GM18498 (cell line): ENCODE measurements at regions not wholly inside any gene's neighbourhood (a gene's known extent, or its start where the extent isn't known, plus 50 kb on each side); places are given as distances from the start of the nearest gene placed in this dataset.
"Not testable (repeated sequence)": the region's sequence is repeated elsewhere in the genome, so short reads cannot be mapped to it uniquely, and the experiment has no call there.

ENCODE experiments used
- ATAC-seq: cut with Tn5 transposase; IDR thresholded peaks from one replicate; pipeline ENCODE4 v1.9.1; 2021; ENCODE audit warnings: mild to moderate bottlenecking, moderate library complexity; ENCODE audit not compliant: unreplicated experiment

DNA sequence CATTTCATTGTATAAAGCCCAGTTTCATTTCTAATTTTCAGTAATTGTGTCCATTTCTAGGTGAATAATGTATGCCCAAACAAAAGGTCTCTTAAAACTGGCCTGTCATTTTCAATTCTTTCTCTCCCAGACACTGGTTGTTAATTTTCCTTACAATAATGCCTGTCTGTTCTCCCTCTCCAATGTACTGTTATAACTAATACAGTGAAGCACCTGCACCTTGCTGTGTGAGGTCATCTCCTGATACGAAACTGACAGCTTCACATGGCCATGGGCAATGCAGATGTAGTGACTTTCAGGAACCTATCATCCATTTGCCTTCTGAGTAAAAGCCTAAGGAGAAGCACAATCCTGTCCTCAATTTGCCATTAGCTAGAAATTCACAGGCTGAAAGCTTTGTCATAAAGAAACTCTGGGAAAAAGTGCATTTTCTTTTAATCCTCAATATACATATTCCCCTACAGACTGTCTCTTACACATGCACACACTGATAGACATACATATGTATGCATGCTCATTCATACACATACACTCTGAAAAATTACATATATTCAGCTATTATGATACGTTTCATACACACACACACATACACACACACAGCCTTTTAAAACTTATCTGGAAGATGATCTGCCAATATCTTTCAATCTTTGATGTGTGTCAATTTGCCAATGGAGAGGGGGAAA lies 1030.3 kb downstream of the TDRD15 start:
- no peak for ATAC-seq

DNA sequence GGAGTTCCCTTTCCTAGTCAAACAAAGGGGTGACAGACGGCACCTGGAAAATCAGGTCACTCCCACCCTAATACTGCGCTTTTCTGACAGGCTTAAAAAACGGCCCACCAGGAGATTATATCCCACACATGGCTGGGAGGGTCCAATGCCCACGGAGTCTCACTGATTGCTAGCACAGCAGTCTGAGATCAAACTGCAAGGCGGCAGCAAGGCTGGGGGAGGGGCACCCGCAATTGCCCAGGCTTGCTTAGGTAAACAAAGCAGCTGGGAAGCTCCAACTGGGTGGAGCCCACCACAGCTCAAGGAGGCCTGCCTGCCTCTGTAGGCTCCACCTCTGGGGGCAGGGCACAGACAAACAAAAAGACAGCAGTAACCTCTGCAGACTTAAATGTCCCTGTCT lies 1032.9 kb downstream of the TDRD15 start:
- ATAC-seq, result not testable (repeated sequence)

DNA sequence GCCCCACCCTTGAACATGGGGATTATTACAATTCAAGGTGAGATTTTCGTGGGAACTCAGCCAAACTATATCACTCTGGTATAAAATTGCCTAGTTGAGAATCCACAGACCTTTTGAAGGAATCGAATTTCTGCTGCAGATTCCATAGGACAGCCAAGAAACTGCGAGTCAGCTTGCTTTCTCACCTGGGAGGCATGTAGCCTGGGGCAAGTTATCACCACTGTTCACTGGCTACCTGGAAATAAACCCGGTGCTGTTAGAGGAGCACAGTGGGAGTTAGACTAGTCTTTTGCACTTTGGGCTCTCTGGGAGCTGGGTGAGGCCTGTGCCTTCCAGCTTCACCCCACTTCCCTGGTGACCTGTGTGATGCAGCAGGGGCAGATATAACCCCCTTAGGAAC lies 1043.5 kb downstream of the TDRD15 start:
- ATAC-seq, result no peak

DNA sequence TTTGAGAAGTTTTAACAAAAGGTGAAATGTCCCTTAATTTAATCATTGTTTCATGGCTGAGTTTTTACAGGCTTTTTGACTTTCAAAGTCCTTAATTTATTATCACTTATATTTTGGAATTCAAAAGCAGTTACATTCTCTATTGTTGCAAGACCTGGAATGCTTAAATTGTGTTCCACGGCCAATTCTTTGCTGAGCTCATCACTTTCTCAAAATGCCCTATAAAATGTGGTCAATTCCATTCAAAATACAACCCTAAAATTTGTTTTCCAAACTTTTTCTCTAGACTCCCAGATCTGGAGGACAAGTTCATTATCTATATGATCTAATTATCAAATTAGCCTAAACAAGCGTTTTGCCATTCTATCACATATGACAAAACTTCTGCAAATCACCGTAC lies 1051.2 kb downstream of the TDRD15 start:
- ATAC-seq, result no peak

DNA sequence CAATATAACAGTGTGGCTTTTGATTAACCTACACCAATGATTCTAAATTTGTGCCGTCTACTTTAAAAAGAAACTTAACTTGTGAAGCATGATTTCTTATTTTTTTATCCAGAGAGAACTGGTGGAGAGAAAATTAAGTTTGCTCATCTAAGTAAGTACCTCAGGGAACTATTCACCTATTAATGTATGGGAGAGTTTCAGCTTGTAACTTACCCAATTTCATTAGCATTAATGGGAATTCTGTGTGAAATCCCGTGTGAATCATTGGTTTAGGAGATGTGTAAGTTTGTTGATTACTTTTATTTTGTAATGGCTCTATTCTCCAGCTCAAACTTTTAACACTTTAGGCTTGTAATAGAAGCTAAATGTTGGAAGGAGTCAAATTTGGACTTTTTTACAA lies 1061.5 kb downstream of the TDRD15 start:
- no peak for ATAC-seq

DNA sequence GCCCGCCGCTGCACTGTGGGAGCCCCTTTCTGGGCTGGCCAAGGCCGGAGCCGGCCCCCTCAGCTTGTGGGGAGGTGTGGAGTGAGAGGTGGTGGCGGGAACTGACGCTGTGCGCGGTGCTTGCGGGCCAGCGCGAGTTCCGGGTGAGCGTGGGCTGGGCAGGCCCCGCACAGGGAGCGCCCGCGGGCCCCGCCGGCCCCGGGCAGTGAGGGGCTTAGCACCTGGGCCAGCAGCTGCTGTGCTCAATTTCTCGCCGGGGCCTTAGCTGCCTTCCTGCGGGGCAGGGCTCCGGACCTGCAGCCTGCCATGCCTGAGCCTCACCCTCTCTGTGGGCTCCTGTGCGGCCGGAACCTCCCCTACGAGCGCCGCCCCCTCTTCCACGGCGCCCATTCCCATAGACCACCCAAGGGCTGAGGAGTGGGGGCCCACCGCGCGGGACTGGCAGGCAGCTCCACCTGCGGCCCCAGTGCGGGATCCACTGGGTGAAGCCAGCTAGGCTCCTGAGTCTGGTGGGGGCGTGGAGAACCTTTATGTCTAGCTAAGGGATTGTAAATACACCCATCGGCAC lies 1062.6 kb downstream of the TDRD15 start:
- ATAC-seq, result not testable (repeated sequence)

DNA sequence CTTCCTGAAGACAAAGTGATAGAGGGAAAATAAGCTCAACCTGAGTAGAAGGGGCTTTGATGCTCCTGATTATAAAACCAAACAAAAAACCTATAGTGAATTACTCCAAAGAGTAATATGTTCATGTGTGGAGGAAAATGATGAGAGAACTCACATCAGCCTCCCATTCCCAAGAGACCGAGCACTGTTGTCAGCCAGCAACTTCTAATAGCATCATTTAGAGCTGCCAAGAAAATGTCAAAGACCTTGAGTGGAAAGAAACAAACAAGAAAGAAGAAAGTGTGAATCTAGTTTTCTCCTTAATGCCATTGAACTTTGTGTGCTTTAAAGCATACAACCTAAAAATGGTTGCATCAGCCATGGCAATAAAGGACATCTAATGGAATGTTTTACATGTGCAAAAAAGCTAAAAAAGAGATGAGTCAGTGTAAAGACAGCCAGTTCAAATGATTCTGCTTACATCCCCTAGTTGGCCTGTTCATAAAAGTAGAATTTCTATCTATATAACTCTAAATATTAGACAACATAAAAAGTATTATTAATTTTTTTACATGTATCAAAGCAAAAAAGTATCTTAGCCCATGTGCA lies 1066.2 kb downstream of the TDRD15 start:
- no peak for ATAC-seq

DNA sequence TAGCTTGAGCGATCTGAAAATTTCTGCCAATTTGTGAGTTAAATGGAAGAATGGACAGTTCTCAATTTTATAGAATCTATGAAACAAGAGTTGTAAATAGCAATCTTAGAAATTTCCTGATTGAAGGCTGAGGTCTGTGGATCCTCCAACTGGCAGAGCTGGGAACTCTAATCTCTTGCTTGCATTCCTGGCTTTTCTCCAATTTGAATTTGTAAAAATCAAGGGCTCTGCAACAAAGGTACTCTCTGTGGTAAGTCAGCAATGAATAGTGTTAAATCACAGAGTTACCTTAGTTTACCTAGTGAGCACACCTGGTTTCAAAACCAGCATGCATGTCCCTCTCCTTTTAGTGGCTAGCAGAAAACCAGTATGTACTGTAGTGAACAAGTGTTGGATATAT lies 1070.5 kb downstream of the TDRD15 start:
- ATAC-seq, result no peak

DNA sequence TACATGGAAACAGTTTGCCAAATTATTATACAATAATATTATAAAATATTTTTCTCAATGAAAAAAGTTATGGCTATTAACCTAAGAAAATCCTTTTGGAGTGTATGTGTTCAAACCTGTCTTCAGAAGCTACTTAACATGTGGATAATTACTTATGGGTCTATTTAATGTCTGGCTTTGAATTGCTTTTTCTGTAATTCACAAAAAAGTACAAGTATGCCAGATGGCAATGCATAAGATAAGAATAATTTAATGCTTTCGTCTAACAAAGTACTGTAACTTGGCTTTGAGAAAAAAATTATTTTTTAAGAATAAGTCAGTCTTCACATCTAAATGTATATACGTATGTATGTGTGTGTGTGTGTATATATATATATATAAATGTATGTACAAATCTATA lies 1073.0 kb downstream of the TDRD15 start:
- ATAC-seq, result no peak

DNA sequence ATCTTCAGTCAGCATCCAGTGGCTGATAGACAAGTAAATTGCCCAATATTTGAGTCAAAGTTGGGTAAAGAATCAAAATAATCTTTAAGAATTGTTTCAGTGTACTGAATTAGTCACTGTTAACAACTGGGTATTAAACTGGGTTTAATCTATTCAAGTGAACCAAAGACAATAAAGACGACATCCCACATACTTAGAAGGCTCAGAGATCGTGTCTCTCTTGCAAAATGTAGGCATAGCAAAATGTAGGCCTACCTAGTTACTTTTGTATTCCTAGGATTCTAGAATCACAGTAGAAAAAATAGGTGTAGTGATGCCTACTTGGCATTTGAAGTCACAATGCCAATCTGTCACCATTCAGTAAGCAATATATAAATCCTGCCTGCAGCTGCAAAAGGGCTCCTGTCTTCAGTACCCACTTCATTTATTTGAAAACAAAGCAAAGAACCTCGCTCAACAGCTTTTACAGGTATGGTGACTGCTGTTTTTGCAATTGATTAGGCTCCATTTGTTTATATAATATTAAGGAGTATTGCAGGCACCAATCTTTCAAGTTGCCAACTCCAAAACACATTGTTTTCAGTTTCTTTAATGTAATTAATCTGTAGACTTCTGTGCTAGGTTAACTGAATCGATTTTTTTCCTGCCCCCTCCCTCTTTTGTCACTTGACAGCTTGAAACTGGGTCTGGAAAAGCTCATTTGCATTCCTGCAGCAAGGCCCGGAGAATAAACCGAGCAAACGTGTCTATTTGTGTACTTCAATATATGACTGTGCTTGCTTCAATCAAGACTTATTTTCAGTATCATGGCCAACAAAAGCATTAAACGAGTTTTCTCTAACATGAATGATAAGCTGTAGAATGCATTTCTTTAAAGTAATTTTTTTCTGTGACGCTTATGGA lies 1074.9 kb downstream of the TDRD15 start:
- ATAC-seq, result no peak

DNA sequence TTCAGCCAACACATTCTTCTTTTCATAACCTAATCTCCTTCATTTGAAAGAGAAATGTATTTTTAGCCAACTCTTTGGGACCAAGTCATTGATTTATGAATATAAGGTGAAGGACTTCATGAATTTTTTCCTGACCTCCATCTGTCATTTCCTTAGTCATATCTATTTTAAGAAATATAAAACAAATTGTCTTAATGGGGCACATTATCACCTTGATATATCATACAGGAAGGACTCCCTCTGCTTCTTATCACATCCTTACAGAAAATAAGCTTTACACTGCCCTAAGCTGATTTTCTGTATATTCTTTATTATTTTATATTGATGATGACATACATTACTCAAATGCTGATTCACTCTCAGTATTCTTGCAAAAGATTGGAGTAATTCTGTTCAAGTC lies 1076.2 kb downstream of the TDRD15 start:
- no peak for ATAC-seq

DNA sequence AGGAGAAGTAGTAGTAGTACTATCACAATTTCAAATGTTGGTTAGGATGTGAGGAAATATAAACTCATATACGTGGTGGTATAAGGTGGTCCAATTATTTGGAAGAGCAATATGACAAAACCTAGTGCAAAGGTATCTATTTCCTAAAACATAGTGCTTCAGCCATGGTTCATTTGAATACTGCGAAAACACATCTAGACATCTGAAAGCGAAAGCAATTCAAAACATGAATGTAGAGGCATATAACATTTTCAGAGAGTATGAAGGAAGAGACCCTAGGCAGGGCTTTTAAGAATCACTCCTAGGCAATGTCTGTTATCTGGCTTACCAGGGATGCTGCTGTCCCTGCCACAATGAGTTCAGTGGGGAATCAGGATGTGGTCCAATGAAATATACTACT lies 1085.8 kb downstream of the TDRD15 start:
- no peak for ATAC-seq

DNA sequence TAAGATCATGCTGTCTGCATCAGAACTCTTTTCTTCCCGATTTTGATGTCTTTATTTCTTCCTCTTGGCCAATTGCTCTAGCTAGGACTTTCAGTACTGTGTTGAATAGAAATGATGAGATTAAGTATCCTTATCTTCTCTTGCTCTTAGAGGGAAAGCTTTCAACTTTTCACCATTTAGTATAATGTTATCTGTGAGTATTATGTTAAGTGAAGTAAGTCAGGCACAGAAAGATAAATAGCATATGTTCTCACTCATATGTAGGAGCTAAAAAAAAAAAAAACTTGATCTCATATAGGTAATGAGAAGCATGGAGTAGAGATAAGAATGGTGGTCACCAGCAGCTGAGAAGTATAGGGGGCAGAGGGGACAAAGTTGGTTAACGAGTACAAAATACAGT lies 1089.5 kb downstream of the TDRD15 start:
- no peak for ATAC-seq

DNA sequence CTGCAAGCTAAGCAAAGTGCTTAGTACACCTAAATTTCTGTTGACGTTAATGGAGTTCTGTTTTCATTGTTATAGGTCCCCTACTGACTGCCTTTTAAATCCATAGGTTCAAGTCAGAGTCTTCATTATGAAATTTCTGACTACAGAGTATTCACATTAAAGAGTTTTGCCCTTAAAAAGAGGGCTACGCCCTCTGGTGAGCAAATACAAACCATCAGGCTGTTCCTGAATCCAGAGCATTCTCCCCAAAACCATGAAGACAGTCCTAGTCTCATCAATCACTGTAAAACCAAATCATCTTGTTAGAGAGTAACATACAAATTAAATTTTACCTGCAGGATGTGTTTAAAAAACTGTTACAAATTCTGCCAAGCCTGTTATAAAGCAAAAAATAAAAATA lies 1091.7 kb downstream of the TDRD15 start:
- no peak for ATAC-seq

DNA sequence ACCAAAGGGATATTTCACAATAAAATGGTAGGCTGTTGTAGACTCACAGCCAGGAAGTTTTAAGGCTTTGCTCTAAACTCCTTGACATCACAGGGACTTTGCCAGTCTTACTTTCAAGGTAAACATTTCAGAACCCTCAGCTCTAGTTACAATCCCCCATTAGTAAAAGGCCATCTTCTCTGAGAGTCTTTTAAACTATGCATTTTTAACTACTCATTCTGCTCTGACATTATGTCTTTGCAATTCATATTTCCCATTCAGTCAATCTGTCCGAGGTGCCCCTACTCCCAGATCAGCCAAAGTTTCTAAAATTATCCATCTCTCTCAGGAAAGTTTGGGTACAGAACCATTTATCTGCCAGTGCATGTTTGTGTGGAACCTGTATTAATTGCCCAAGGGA lies 1094.1 kb downstream of the TDRD15 start:
- ATAC-seq, result no peak

DNA sequence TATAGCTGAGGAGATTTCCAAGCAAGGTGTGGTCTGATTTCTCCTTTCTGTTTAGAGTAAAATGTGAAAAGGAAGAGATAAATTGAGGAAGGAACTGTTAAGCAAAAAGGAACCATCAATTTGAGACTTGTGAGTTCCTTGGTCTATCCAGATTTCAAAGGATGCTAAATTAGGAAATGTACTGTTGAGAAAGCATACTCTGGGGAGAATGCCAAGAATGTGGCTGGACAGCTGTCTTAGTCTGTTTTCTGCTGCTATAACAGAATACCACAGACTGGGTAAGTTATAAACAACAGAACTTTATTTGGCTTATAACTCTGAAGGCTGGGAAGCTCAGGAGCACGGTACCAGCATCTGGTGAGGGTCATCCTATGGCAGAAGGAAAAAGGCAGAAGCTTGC lies 1097.2 kb downstream of the TDRD15 start:
- no peak for ATAC-seq

DNA sequence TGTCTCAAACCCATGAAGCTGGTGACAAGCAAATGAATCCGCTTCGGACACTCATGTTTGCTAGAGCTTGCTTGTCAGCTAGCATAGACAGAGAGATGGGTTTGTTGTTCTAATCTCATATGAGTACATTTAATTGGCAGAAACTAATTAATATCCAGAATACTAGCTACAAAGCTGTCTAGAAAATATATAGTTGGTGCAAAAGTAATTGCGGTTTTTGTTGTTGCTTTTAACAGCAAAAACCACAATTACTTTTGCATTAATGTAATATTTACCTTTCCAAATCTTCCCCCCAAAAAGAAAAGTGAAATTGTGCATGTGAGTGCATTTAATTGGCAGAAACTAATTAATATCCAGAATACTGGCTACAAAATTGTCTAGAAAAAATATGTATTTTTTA lies 1115.2 kb downstream of the TDRD15 start:
- no peak for ATAC-seq

DNA sequence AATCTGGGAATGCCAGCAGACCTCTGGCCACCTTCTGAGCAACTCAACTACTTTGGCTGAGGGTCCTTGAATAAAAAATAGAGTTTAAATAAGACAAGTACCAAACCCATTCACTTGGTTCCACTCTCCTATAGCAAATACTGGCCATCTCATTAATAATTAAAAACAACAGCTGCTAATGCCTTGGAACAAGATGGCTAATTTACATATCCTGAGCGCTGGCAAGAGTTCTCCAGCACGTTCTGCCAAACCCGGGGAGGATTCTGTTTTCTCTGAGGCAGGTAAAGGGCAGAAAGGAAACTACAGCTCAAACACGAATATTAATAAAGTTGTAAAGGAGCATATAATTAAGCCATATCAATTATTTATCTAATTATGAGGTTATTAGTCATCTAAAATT lies 1123.7 kb downstream of the TDRD15 start:
- ATAC-seq, result no peak

DNA sequence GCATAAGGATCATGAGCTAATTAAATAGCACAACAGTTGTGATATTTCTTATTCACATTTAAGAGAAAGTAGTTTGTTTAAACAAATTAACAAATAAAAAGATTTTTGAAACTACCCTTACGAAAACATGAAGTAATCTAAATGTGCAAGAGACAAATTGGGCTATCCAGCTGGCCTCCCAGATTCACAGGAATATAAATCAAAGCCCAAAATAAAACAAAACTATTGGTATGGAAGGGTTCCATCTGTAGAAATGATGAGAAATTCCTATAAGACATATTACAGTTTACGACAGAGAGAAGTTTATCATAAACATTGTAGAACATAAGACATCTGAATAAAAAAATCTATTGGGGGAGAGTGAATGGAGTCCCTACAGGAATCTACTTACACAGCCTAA lies 1125.1 kb downstream of the TDRD15 start:
- no peak for ATAC-seq

DNA sequence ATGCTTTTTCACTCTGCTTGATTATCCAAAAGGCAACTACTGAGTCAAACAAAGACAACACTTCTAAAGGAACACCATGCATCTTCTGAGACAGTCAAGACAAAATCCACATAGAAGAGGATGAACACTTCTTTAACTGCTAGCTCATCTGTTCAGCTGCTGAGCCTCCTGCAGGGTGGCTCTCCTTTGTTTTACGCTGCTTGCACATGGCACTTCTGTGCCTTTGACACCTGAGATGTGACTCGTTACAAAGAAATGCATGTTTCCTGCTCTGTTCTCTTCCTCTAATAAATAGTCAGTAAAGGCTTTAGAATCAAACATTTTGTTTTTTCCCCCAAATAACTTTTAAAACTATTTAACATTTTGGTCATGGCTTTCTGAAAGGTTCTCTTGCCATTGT lies 1129.4 kb downstream of the TDRD15 start:
- no peak for ATAC-seq

DNA sequence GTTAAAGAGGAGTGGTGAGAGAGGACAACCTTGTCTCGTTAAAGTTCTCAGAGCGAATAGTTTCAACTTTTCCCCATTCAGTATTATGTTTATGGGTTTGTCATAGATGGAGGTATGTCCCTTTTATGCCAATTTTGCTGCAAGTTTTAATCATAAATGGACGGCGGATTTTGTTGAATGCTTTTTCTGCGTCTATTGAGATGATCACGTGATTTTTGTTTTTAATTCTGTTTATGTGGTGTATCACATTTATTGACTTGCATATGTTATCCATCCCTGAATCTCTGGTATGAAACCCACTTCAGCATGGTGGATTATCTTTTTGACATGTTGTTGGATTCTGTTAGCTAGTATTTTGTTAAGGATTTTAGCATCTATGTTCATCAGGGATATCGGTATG lies 1123.8 kb upstream of the KLHL29 start:
- ATAC-seq, result no peak

DNA sequence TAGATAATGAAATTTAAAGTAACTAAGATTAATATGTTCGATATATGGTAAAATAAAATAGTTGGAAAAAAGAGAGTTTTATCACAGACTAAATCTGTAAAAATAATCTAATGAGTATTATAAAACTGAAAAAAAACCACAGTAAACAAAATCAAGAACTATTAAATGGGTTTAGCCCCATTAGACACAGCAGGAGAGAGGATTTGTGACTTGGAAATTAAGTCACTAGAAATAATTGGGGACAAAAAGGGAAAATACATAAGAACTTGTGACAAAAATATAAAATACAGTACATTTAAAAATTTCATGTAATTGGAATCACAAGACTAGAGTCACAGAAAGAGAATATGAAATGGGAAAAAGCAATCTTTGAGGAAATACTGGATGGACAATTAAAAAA lies 1114.6 kb upstream of the KLHL29 start:
- ATAC-seq, result no peak
